ENCODE measurements at regions not wholly inside any gene's neighbourhood (a gene's known extent, or its start where the extent isn't known, plus 50 kb on each side); places are given as distances from the start of the nearest gene placed in this dataset.

GRCh38 chr4:155611501-155611900 is 55.1 kb upstream of the GUCY1A1 start:
- no peaks in the 10 kb centered on the region for H3K4me1 ChIP-seq (ENCODE audit: insufficient read depth)
- H3K79me2 ChIP-seq (ENCODE audit: insufficient read depth): no peaks in the 10 kb centered on the region
- no peaks in the 10 kb centered on the region; the same call in 1 of the 2 replicates for H3F3A ChIP-seq (ENCODE audit: insufficient read depth)
- H3K4me3 ChIP-seq: no peak overlapping the region
- WGBS, 2 experiments (ENCODE audit: low coverage in 1 of 2, low lambda C conversion rate in 2 of 2, missing lambda C conversion rate in 2 of 2): 60 to 69% methylated on average over 4 of the region's 4 CpGs
- H2AFZ ChIP-seq: no peak overlapping the region
- H3K27me3 ChIP-seq (replicated peaks; ENCODE audit: insufficient read depth): no peaks in the 10 kb centered on the region
- no peaks in the 10 kb centered on the region for H4K20me1 ChIP-seq (ENCODE audit: insufficient read depth)
- TF ChIP-seq EZH2 (IDR thresholded peaks at IDR 0.05; ENCODE audit: insufficient read depth, poor library complexity, severe bottlenecking): no peak
- TF ChIP-seq EZH2phosphoT487 (IDR thresholded peaks at IDR 0.05; ENCODE audit: insufficient read depth, low read depth): no peak
- no peaks in the 10 kb centered on the region for H3K9me2 ChIP-seq (ENCODE audit: insufficient read depth)
- no peak overlapping the region for H3K9ac ChIP-seq
- DNase-seq: no peak
- no peak overlapping the region for H3K27ac ChIP-seq
- H3K36me3 ChIP-seq (ENCODE audit: low read depth): no peaks in the 10 kb centered on the region
- in situ Hi-C loops (cut with MboI): no loop called here
- H3K4me2 ChIP-seq (ENCODE audit: unreplicated experiment): no peak overlapping the region
- no peaks in the 10 kb centered on the region for H3K9me3 ChIP-seq (ENCODE audit: low read depth)

- Histone ChIP-seq H3K9ac (no peak overlapping the region), H3K4me1 (ENCODE audit: insufficient read depth) (peaks cover 3% of the 10 kb centered on the region), H3K36me3 (ENCODE audit: low read depth) (no peaks in the 10 kb centered on the region), H2AFZ (no peak overlapping the region), H3K79me2 (ENCODE audit: insufficient read depth) (no peaks in the 10 kb centered on the region), H3F3A (ENCODE audit: insufficient read depth) (no peaks in the 10 kb centered on the region; the same call in 1 of the 2 replicates), H4K20me1 (ENCODE audit: insufficient read depth) (no peaks in the 10 kb centered on the region), H3K9me2 (ENCODE audit: insufficient read depth) (no peaks in the 10 kb centered on the region), H3K27me3 (replicated peaks; ENCODE audit: insufficient read depth) (no peaks in the 10 kb centered on the region), H3K27ac (no peak overlapping the region), H3K4me3 (no peak overlapping the region), H3K9me3 (ENCODE audit: low read depth) (no peaks in the 10 kb centered on the region), H3K4me2 (ENCODE audit: unreplicated experiment) (no peak overlapping the region)
- no peak for TF ChIP-seq EZH2phosphoT487 (IDR thresholded peaks at IDR 0.05; ENCODE audit: insufficient read depth, low read depth)
- TF ChIP-seq EZH2 (IDR thresholded peaks at IDR 0.05; ENCODE audit: insufficient read depth, poor library complexity, severe bottlenecking): no peak
- DNase-seq: no peak
- WGBS, 2 experiments (ENCODE audit: low coverage in 1 of 2, low lambda C conversion rate in 2 of 2, missing lambda C conversion rate in 2 of 2): 64 to 68% methylated on average over 5 of the region's 5 CpGs
- in situ Hi-C loops (cut with MboI): no loop called here
Observed at GRCh38 chr4:155610143-155610542, 56.5 kb upstream of the GUCY1A1 start.

GRCh38 chr4:155609455-155610059 is 57.1 kb upstream of the GUCY1A1 start:
- H4K20me1 ChIP-seq (ENCODE audit: insufficient read depth): no peaks in the 10 kb centered on the region
- H3K9ac ChIP-seq: no peak overlapping the region
- DNase-seq: no peak
- TF ChIP-seq EZH2 (IDR thresholded peaks at IDR 0.05; ENCODE audit: insufficient read depth, poor library complexity, severe bottlenecking) (no peak), EZH2phosphoT487 (IDR thresholded peaks at IDR 0.05; ENCODE audit: insufficient read depth, low read depth) (no peak)
- in situ Hi-C loops (cut with MboI): no loop called here
- peaks cover 1% of the 10 kb centered on the region; the same call in 1 of the 2 replicates for H3F3A ChIP-seq (ENCODE audit: insufficient read depth)
- no peaks in the 10 kb centered on the region for H3K9me3 ChIP-seq (ENCODE audit: low read depth)
- no peaks in the 10 kb centered on the region for H3K9me2 ChIP-seq (ENCODE audit: insufficient read depth)
- H2AFZ ChIP-seq: no peak overlapping the region
- no peak overlapping the region for H3K4me2 ChIP-seq (ENCODE audit: unreplicated experiment)
- peaks cover 9% of the 10 kb centered on the region for H3K4me1 ChIP-seq (ENCODE audit: insufficient read depth)
- H3K79me2 ChIP-seq (ENCODE audit: insufficient read depth): no peaks in the 10 kb centered on the region
- H3K36me3 ChIP-seq (ENCODE audit: low read depth): no peaks in the 10 kb centered on the region
- no peaks in the 10 kb centered on the region for H3K27me3 ChIP-seq (replicated peaks; ENCODE audit: insufficient read depth)
- WGBS, 2 experiments (ENCODE audit: low coverage in 1 of 2, low lambda C conversion rate in 2 of 2, missing lambda C conversion rate in 2 of 2): 53 to 61% methylated on average over 1 of the region's 1 CpG
- no peak overlapping the region for H3K27ac ChIP-seq
- H3K4me3 ChIP-seq: no peak overlapping the region

- H3K4me3 ChIP-seq: no peak overlapping the region
- H3K27me3 ChIP-seq (replicated peaks; ENCODE audit: insufficient read depth): no peaks in the 10 kb centered on the region
- in situ Hi-C loops (cut with MboI): no loop called here
- no peaks in the 10 kb centered on the region for H3K36me3 ChIP-seq (ENCODE audit: low read depth)
- no peak overlapping the region for H3K4me2 ChIP-seq (ENCODE audit: unreplicated experiment)
- DNase-seq: peak; percentile 44
- H3K9me2 ChIP-seq (ENCODE audit: insufficient read depth): no peaks in the 10 kb centered on the region
- no peaks in the 10 kb centered on the region for H3K79me2 ChIP-seq (ENCODE audit: insufficient read depth)
- WGBS, 2 experiments (ENCODE audit: low coverage in 1 of 2, low lambda C conversion rate in 2 of 2, missing lambda C conversion rate in 2 of 2): 56 to 57% methylated on average over 3 of the region's 3 CpGs
- H4K20me1 ChIP-seq (ENCODE audit: insufficient read depth): no peaks in the 10 kb centered on the region
- H3K4me1 ChIP-seq (ENCODE audit: insufficient read depth): peaks cover 14% of the 10 kb centered on the region
- no peaks in the 10 kb centered on the region for H3K9me3 ChIP-seq (ENCODE audit: low read depth)
- peaks cover 7% of the 10 kb centered on the region; the same call in 1 of the 2 replicates for H3F3A ChIP-seq (ENCODE audit: insufficient read depth)
- H3K9ac ChIP-seq: no peak overlapping the region
- H3K27ac ChIP-seq: no peak overlapping the region
- no peak overlapping the region for H2AFZ ChIP-seq
- TF ChIP-seq EZH2phosphoT487 (IDR thresholded peaks at IDR 0.05; ENCODE audit: insufficient read depth, low read depth) (no peak), EZH2 (IDR thresholded peaks at IDR 0.05; ENCODE audit: insufficient read depth, poor library complexity, severe bottlenecking) (no peak)
Observed at GRCh38 chr4:155608225-155608885, 58.3 kb upstream of the GUCY1A1 start.

Data from GM23248 (cell line).